NCI-H446 treated with DMSO at 0.1 percent for 48 hours (cell line): ENCODE measurements at regions not wholly inside any gene's neighbourhood (a gene's known extent, or its start where the extent isn't known, plus 50 kb on each side); places are given as distances from the start of the nearest gene placed in this dataset.

ENCODE experiments used
- DNase-seq: peaks from one replicate; lab custom pipeline; 2025; lab: John Stamatoyannopoulos, UW

DNA sequence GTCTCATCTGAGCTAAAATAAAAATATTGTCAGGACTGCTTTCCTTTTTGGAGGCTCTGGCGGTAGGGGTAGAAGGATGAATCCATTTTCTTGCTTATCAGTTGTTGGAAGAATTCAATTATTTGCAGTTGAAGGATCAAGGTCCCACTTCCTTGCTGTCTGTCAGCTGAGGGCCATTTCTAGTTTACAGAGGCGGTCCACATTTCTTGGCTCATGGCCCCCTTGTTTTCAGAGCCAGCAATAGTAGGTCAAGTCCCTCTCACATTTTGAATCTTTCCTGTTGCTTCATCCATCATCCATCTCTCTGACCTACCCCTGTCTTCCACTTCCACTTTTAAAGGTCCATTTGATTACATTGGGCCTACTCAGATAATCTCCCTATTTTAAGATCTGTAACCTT lies 1099.3 kb upstream of the DIAPH2 start:
- no peak for DNase-seq

DNA sequence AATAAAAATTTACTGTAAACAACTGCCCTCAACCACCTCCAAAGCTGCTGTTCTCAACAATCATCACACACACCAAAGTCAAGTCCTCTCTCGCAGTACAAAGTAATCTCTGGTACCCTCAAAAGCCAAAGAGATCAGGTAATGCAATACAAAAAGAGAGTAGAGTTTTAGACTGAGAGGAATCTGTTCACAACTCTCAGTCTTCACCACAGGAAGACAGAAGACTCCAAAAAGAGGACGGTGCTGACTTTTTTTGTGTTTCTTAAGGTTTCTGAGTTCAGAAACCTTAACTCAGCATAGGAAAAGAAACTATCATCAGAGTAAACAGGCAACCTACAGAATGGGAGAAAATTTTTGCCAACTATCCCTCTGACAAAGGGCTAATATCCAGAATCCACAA lies 1072.3 kb upstream of the DIAPH2 start:
- no peak for DNase-seq

DNA sequence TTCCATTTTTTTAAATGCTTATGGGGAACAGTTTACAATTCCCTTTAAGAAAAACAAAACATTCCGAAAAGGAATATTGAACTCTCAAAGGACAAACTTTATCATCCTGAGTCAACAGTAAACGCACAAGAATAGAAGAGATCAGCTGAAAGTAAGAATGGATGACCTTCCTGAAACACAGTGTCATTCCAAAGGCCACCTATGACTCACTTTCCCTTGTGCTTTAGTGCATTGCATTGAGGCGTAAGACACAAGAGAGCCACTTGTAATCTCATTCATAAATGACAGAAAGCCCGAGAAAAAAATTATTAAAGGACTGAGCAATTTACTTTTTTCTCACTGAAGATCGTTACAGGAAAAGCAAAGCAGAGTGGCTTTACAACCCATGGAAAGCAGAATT lies 1062.4 kb upstream of the DIAPH2 start:
- DNase-seq, result no peak

DNA sequence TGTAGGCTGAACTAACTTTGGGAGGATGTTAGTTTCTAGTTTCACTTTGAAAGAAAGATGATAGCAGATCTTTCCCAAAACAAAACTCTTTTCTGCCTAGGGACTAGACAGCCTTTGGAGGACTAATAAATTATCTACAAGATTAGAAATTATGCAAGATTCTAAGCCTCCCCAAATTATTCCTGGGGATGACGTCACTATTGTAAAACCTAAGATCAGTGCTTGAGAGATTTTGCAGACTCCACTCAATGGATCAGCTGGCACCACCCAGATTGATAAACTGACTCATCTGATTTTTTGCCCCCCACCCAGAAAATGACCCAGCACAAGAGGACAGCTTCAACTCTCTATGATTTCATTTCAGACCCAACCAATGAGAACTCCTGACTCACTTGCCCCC lies 1057.9 kb upstream of the DIAPH2 start:
- no peak for DNase-seq

DNA sequence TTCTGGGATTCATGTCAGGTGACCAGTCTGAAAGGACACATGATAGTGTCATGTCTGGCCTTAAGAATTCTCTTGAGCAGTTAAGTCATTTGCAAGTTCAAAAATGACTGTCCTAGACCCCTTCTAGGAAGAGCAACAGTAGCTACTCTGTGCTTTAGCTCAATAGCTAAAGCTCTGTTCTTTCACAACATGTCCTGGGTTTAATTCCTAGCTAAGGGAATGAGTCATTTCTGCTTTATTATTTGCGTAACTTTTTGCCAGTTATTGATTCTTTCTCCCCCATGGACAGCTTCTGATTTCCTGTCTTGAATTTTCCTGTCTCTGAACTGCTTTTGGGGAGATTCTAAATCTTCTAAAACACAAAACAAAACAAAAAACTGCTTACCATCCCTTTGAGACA lies 1055.8 kb upstream of the DIAPH2 start:
- DNase-seq, result no peak

DNA sequence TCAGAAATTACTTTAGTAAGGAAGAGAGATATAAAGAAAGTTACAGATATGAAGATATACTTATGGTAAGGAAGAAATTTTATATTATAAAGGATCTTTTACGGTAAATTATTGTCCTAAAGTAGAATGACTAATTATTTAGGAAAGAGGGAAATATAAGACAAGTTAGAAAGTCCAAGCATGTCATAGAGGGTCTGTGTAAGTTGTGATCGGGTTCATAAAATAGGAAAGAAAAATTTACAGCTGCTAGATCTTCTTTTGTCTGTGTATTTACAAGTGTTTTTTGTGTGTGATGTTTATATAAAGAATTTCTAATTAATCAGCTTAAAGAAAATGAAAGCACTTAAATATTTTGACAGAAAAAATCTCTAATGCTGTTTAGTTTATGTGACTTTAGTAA lies 1054.9 kb upstream of the DIAPH2 start:
- DNase-seq, result no peak

DNA sequence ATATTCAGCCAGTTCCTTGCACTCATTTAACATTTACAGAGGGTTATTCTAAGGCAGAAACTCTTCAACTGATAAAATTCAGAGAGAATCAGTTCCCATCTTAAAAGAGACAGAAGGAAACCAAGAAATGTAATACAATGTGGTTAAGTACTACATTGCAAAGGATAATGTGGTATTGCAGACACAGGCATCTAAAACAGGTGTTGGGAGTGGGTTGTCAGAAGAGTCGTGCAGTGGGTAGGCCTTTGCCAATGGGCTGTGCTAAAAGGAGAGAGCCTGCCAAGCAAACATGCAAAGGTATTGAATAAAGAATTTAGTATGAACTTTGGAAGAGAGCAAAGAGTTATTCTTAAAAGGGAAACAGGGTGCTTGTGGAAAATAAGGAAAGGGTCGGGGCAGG lies 1044.4 kb upstream of the DIAPH2 start:
- no peak for DNase-seq

DNA sequence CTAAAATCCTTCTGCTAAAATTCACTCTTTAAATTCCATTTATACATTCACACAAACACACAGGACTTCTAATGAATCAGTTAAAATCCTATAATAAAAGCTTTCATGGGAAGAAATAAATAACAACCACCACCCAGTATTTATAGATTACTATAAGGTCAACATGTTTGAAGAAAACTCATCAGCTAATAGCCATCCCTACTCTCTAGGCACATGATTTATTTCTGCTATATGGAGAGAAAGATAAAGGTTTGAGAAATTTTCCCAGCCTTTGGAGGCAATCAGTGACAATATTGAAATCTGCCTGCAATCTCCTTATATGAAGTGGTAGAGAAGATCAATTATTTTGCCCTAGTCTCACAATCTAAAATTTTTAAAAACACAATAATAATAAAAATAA lies 1038.9 kb upstream of the DIAPH2 start:
- no peak for DNase-seq

DNA sequence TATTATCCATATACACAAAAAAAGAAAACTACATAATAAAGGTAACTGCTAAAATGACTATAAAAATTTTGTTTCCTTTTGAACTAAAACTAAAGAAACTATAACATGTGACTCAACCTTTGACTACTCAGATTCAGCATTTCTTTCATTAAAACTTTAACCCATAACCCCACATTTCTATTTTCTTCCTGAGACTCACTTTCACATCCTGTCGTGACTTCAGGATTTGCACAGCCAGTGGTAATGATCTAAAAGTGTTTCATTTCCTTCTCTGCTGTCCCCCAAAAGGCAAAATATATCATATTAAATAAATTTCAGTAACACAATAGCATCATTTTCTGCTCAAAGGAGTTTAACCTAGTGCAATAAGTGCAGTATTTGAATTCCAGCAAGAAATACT lies 1022.4 kb upstream of the DIAPH2 start:
- DNase-seq, result no peak

DNA sequence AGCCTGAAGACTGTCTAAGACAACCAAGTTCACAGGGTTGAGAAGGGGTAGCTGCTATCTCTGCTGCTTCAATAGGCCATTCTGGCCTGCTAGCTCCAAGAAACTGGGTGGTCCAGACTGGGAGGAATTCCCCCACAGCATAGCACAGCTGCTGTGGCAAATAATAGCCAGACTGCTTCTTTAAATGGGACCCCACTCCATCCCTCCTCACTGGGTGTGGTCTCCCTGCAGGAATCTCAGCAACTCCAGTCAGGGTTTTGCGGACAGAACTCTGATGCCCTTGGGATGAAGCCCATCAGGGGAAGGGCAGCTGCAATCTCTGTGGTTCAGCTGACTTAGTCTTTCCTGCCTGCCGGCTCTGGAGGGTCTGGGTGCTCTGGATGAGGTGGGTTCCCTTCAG lies 1018.6 kb upstream of the DIAPH2 start:
- DNase-seq, result no peak

DNA sequence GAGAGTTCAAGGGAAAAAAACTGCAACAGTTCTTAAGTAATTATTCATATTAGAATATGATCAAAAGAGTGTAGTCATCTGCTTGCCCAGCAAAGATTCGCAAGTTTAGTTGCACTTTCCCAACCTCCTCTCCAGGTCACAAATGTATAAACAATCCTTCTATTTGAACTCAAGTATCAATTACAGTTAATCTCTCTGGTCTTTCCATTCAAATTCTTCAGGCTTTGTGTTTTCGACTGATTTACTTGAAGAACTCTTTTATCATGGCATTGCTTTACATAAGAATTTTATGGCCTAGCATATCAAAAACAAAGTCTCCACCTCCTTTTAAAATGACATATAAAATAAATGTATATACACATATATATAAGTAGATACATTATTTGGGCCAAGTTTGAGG lies 1009.6 kb upstream of the DIAPH2 start:
- no peak for DNase-seq

DNA sequence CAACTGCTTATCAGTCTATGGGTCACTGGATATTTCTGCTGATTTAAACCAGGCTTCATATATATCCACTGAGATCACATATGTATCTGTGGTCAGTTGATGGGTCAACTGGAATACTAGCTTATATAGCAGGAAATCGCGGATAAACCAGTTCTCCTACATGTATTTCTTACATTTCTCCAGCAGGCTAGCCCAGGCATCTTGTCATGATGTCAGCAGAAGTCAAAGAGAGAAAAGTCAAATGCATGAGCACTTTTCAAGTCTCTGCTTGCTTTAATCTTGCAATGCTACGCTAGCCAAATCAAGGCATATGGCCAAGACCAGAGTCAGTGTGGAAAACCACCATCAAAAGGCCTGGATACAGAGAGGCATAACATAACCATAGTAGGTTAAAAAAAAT lies 1008.8 kb upstream of the DIAPH2 start:
- peak; percentile 34 for DNase-seq

DNA sequence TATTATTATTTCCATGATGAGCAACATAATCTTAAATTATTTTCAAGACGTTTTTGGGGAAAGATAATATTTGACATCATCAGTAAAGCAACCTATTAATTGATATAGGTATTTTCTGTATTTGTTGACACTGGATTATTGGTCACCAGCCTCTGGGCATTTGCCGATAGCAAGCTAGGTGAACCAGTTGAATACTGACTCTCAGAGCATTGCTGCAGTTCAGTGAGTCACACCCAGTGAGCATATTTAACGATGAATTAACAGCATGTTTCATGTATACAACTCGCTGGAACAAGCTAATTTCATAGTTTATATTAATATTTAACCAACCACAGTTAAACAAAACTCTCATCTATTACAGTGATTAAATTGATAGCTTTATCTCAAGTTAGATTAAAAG lies 1006.0 kb upstream of the DIAPH2 start:
- no peak for DNase-seq

DNA sequence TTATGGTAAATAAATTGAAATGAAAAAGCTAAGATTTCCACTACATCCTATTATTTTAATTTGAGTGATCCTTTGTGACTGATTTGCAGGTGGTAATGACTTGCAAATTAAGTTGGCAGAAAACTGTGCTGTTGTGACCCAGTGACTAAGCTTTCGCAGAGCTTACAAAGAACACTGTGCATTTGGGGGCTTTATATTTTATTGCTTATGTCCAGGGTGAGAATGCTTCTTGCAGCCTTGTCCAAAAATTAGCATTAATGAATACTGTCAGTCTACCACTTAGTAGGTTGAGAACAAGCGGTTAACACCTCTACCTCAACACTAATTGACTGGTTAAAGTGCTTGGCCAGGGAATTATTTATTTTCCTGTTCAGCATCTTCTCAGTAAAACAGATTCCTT lies 991.3 kb upstream of the DIAPH2 start:
- no peak for DNase-seq

DNA sequence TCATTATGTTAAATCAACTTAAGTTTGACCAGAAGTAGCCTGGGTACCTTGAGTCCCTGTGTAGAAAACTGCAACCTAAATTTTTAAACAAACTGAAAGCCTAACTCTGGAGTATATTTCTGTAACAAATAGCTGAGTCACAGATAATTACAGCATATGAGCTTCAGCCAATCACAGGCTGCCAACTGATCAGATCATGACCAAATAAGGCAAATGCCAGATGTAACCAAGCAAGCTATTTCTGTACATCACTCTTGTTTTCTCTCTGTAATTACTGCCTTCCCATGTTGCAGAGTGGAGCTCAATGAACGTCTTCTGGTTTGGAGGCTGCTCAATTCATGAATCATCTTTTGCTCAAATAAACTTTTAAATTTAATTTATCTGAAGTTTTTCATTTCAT lies 980.9 kb upstream of the DIAPH2 start:
- no peak for DNase-seq

DNA sequence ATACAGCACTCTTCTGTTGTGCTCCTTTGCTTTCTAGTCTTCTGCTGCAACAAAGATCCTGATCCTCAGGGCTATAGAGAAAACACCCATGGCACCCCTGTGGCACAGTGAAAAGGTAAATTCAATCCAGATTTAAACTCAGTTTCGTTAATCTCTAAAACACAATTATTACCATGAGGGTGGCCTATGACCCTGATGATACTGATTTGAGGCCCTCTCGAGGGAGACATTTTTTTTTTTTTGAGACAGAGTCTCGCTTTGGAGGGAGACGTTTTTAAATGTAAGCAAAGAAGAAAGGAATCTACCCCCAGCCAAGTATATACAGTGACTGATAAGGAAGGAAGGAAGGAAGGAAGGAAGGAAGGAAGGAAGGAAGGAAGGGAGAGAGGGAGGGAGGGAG lies 967.8 kb upstream of the DIAPH2 start:
- DNase-seq, result no peak

DNA sequence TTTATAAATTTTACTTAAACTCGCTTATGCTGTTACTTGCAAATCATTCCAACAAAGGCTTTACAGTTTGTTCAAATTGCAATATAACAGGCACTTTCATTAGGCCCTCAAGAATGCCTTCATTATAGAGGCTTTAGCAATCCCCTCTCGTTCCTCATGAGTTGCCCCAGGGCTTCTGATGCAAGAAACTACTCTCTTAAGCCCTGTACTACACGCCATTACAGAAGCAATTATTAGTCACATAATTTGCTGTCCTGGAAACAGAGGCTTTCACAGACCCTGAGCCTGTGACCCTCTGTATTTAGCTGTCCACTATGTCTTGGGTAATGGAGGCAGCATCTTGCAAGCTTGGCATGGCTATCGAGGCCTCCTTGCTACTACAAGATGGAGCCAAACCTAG lies 965.9 kb upstream of the DIAPH2 start:
- DNase-seq, result no peak

DNA sequence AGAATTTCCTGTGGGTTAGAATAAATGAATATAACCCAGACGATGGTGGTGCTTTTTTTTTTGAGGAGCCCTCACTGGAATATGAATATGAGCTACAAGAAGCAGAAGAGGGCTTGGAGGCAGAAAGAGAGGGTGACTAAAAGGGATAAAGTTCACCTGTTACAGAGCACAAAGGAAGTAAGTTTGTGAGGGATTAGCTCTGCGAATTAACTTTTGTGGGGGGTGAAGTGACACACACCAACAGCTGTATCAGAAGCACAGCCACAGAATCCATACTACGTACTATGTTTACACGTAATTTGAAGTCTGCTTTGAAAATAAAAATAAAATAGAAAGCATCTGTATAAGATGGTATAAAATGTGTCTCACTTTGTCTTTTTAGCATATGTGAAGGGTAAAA lies 963.6 kb upstream of the DIAPH2 start:
- no peak for DNase-seq

DNA sequence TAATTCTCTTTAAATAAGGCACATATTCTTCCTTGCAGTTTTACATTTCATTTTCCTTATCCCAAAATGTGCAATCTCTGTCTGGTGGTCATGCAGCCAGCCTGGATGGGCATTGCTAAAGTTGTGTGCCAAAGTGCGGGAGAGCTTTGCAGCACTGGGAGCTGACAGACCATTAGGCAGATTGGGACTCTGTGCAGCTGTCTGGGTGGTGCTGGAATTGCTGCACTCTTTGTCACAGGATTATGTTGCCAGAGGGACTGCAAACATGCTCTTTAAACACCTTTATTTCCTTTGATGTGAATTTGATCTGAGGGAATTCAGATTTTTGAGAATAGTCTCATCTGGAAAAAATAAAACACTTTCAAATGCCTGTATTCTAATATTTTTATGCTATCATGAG lies 956.2 kb upstream of the DIAPH2 start:
- DNase-seq, result no peak

DNA sequence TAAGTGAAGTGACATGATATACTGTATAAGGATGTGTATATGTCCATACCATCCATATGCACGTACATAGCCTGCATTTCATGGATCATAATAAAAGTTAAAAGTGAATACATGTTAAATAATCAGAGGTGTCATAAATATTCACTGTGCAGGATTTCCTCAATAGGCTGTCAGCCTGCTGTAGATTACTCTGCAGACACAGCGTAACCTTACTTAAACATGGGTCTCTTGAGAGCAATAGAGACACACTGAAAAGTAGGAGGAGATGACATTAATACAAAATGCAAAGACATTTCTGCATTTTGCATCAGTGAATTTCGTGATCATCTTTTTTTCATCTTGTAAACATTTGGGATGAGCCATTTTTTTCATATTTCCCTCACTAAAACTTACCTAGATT lies 955.2 kb upstream of the DIAPH2 start:
- no peak for DNase-seq

DNA sequence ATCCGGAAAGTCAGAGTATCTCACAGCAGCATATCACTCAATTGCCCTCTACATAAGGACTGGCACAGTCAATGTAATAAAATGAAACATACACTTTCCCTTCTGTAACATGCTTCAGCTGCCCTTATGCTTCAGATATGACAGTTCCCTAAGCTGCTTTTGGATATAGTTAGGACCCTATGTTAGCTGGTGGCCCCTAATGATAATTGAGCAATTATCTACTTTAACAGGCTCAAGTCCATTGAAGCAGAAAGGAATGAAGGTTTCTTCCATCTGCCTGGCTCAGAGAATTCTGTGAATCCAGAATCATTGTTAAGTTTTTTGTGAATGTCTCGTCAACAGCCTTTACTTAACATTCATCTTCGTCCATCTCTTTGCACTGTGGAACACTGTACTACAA lies 951.2 kb upstream of the DIAPH2 start:
- DNase-seq, result no peak

DNA sequence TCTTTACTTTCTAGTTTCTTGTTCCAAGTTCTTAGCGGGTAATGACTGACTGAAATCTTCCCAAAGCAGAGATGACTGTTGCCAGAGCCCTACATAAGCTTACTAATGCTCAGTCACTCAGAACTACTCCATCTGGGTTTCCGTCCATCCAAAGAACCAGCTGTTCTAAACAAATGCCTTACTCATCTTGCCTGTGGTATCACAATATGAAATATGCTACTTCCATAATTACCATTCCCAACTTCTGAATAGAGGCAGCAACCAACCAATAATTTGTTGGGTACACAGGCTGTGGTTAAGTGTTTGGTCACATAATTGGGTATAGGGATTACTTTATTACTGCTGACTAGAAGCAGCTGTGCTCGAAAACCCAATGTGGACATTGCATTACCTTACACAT lies 930.2 kb upstream of the DIAPH2 start:
- peak; percentile 80 for DNase-seq

DNA sequence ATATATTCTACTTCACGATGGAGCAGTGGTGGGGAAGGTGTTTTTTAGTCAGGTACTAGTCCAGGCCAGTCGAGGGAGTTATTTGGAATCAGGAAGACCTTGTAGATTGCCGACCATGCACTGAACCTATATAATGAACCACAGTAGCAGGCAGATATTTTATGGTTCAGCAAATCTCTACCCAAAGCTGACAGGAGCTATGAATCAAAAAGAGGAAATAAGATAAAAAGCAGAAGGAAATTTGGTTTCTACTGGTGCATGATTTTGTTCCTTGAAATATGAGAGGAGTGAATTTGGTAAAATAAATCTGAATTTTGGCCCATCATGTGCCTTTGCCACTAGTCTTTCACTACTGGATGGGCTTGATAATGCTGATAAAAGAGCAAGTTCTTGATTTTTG lies 924.3 kb upstream of the DIAPH2 start:
- no peak for DNase-seq

DNA sequence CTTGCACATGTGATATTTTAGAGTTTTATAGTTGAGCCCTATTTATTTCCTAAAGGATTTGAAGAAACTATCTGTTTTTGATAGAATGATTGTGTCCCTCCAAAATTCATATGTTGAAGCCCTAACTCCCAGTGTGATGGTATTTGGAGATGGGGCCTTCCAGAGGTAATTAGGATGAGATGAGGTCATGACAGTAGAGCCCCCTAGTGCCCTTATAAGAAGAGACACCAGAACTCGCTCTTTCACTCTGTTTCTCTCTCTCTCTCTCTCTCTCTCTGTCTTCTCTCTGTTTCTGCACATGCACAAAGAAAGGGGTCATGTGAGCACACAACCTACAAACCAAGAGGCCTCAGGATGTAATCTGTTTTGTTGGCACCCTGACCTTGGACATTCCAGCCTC lies 921.9 kb upstream of the DIAPH2 start:
- no peak for DNase-seq

DNA sequence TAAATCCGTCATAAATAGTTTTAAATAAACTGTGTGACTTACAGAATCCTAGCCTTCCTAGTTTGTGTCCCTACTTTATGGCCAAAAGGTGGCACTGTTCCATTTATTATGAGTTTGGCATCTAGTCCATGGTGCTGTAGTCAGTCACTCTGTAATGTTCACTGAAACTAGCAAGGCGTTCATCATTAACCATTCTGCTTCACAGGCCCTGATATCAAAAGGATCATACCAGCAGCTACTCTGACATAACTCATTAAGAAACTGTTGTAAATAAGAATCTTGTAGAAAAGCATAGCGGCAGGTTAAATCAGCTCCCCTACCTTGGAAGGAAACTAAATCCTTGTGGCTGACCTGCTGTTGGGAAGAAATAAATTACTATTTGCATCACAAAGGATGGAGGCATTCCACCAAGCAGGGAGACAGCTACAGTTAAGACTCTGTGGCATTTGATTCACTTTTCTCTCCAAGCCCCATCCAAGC lies 919.6 kb upstream of the DIAPH2 start:
- peak; percentile 37 for DNase-seq
